ENCODE measurements at regions not wholly inside any gene's neighbourhood (a gene's known extent, or its start where the extent isn't known, plus 50 kb on each side); places are given as distances from the start of the nearest gene placed in this dataset.
A peak's percentile ranks its signal among the peaks of the same experiment; 100 is the strongest.

- H3K27ac Mint-ChIP-seq (ENCODE audit: unreplicated experiment) = peak overlapping the region; percentile 19
- TF ChIP-seq CTCF (IDR thresholded peaks at IDR 0.05) = no peak
- no peaks in the 10 kb centered on the region for H3K27me3 Mint-ChIP-seq (ENCODE audit: unreplicated experiment)
Observed at GRCh38 chr2:144713410-144713809, 193.5 kb upstream of the ZEB2 start.

DNA sequence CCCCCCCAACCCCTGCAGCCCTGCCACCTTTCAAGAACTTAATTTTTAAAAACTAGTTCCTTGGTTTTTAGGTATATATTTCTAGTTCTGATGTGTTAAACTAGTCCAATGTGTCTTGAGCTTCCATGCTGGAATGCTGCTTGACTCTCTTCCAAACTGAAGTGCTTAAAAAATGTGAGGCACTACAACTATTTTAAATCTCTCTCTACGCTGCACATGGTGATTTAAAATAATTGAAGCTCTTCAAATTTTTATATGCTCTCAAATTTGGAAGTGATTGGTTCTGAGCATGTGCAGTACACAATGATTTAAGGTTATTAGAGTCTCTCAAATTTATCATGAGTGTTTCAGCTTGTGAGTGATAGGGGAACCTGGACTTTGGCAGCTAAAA lies 192.6 kb upstream of the ZEB2 start:
- no peak for DNase-seq (ENCODE audit: extremely low spot score, unreplicated experiment)
- peaks cover 35% of the 10 kb centered on the region for H3K4me1 Mint-ChIP-seq (ENCODE audit: unreplicated experiment)
- H3K4me3 Mint-ChIP-seq (ENCODE audit: unreplicated experiment) = no peak overlapping the region
- H3K27ac Mint-ChIP-seq (ENCODE audit: unreplicated experiment) = peak overlapping the region; percentile 5
- H3K27me3 Mint-ChIP-seq (ENCODE audit: unreplicated experiment) = no peaks in the 10 kb centered on the region
- H3K9me3 Mint-ChIP-seq (ENCODE audit: unreplicated experiment) = no peaks in the 10 kb centered on the region
- TF ChIP-seq CTCF (IDR thresholded peaks at IDR 0.05) = no peak
- H3K36me3 Mint-ChIP-seq (ENCODE audit: unreplicated experiment) = no peaks in the 10 kb centered on the region

More at GRCh38 chr2:144713410-144713809, 193.5 kb upstream of the ZEB2 start:
- H3K9me3 Mint-ChIP-seq (ENCODE audit: unreplicated experiment) = peaks cover 8% of the 10 kb centered on the region
- peaks cover 2% of the 10 kb centered on the region for H3K36me3 Mint-ChIP-seq (ENCODE audit: unreplicated experiment)
- peaks cover 30% of the 10 kb centered on the region for H3K4me1 Mint-ChIP-seq (ENCODE audit: unreplicated experiment)
- no peak for DNase-seq (ENCODE audit: extremely low spot score, unreplicated experiment)
- no peak overlapping the region for H3K4me3 Mint-ChIP-seq (ENCODE audit: unreplicated experiment)

GRCh38 chr2:144711630-144712549 lies 192.0 kb upstream of the ZEB2 start:
- Mint-ChIP-seq H3K9me3 (ENCODE audit: unreplicated experiment) (no peaks in the 10 kb centered on the region), H3K36me3 (ENCODE audit: unreplicated experiment) (no peaks in the 10 kb centered on the region), H3K27me3 (ENCODE audit: unreplicated experiment) (no peaks in the 10 kb centered on the region), H3K27ac (ENCODE audit: unreplicated experiment) (peak overlapping the region; percentile 5), H3K4me1 (ENCODE audit: unreplicated experiment) (peaks cover 38% of the 10 kb centered on the region), H3K4me3 (ENCODE audit: unreplicated experiment) (no peak overlapping the region)
- TF ChIP-seq CTCF (IDR thresholded peaks at IDR 0.05) = no peak
- DNase-seq (ENCODE audit: extremely low spot score, unreplicated experiment) = no peak

DNA sequence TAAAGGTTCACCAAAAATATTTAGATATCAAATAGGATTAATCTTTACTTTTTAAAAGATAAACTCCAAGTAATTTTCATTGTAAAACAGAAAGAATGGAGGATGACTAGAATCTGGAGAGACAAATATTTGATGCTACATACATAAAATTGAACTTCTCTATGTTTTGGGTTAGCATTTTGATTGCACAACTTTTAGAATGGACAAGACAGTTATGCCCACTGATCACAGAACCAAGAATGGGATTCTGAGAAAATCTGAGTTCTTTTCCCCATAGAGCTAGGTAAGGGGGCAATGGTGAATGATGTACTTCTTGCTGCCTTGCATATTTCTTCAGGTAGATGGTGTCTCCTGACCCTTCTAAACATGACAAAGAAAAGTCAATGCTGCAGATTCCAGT lies 191.2 kb upstream of the ZEB2 start:
- H3K27ac Mint-ChIP-seq (ENCODE audit: unreplicated experiment) = no peak overlapping the region
- H3K9me3 Mint-ChIP-seq (ENCODE audit: unreplicated experiment) = no peaks in the 10 kb centered on the region
- H3K4me3 Mint-ChIP-seq (ENCODE audit: unreplicated experiment) = no peak overlapping the region
- H3K27me3 Mint-ChIP-seq (ENCODE audit: unreplicated experiment) = no peaks in the 10 kb centered on the region
- no peak for DNase-seq (ENCODE audit: extremely low spot score, unreplicated experiment)
- H3K4me1 Mint-ChIP-seq (ENCODE audit: unreplicated experiment) = peaks cover 38% of the 10 kb centered on the region
- no peak for TF ChIP-seq CTCF (IDR thresholded peaks at IDR 0.05)
- no peaks in the 10 kb centered on the region for H3K36me3 Mint-ChIP-seq (ENCODE audit: unreplicated experiment)

DNA sequence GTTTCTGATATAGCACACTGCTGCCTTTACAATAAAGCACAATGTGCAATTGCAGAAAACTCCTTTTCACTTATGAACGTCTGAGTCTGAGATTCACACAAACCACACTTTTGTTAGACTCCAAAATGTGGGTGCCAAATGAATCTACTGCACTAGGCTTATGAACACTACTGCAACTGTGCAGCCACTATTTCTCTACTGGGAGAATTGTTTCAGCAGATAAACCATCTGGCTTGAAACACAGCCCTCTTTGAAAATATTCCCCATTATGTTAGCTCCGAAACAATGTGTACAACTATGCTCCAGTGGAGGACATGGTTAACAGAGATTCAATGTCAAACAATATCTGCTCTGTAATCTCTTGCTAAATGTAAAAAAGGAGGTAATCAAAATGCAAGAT lies 188.7 kb upstream of the ZEB2 start:
- no peak for TF ChIP-seq CTCF (IDR thresholded peaks at IDR 0.05)
- Mint-ChIP-seq H3K4me3 (ENCODE audit: unreplicated experiment) (no peak overlapping the region), H3K4me1 (ENCODE audit: unreplicated experiment) (peaks cover 32% of the 10 kb centered on the region), H3K27me3 (ENCODE audit: unreplicated experiment) (no peaks in the 10 kb centered on the region), H3K9me3 (ENCODE audit: unreplicated experiment) (no peaks in the 10 kb centered on the region), H3K36me3 (ENCODE audit: unreplicated experiment) (no peaks in the 10 kb centered on the region), H3K27ac (ENCODE audit: unreplicated experiment) (no peak overlapping the region)
- no peak for DNase-seq (ENCODE audit: extremely low spot score, unreplicated experiment)

Measured in osteocyte (in vitro differentiated cells).